ENCODE measurements at regions not wholly inside any gene's neighbourhood (a gene's known extent, or its start where the extent isn't known, plus 50 kb on each side); places are given as distances from the start of the nearest gene placed in this dataset.

DNA sequence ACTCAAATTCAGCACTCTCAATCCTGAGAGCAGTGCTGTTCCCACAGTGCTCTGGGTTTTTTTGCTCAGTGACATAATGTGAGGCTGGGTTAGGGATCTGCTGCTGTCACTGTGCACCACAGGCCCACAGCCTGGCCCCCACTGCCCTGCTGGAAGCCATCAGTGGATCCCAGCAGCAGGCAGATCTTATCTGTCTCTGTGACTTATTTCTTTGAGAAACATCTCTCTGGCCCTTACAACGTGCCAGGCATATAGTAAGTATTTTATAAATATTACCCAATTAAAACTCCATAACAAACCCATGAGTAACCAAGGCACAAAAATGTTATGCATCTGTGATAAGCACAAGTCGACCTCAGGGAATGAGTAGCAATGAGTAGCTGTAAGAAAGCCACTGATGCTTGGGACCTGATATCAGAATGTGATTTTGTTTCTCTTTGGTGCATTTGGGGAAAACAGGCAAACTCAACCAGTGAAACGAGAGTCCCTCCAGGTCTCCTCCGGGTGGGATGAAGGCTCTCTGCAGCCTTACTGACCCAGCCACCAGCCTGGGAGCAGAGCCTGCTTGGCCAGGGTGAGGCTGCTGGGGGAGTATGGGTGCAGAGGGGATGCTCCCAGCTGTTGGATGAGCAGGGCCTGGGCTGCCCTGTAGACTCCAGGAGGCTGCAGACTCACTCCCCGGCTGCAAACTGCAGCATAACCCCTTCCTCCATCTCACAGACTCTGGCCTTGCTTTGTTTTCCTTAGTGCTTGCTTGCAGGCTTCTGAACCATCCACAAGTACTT is 172.7 kb upstream of the LNX1 start:
- Histone ChIP-seq H3K9ac (ENCODE audit: low read length) (no peak overlapping the region), H3K4me3 (ENCODE audit: low read length) (no peak overlapping the region), H3K4me1 (ENCODE audit: control insufficient read depth, low read depth, low read length) (no peaks in the 10 kb centered on the region)

DNA sequence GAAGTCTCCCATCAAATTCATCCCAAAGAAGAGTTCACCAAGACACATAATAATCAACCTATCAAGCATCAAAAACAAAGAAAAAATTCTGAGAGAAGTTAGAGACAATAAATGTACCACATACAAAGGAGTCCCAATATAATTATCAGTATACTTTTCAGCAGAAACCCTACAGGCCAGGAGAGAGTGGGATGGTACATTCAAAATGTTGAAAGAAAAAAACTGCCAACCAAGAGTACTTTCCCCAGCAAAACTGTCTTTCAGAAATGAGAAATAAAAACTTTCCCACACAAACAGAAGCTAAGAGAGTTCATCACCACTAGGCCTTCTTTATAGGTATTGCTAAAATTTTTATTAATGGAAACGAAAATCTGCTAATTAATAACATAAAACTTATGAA is 164.4 kb upstream of the LNX1 start:
- H3K9me3 ChIP-seq (ENCODE audit: control insufficient read depth, low read depth, low read length): no peaks in the 10 kb centered on the region
- H3K27me3 ChIP-seq (ENCODE audit: control insufficient read depth, insufficient read depth, low read length): no peaks in the 10 kb centered on the region
- H3K36me3 ChIP-seq (ENCODE audit: control insufficient read depth, low read depth, low read length): no peaks in the 10 kb centered on the region
- no peak overlapping the region for H3K9ac ChIP-seq (ENCODE audit: low read length)
- H3K4me1 ChIP-seq (ENCODE audit: control insufficient read depth, low read depth, low read length): no peaks in the 10 kb centered on the region
- H3K27ac ChIP-seq (ENCODE audit: low read length): no peak overlapping the region
- no peak overlapping the region for H3K4me3 ChIP-seq (ENCODE audit: low read length)

More for the DNA sequence above, 172.7 kb upstream of the LNX1 start:
- H3K27me3 ChIP-seq (ENCODE audit: control insufficient read depth, insufficient read depth, low read length): no peaks in the 10 kb centered on the region
- no peak overlapping the region for H3K27ac ChIP-seq (ENCODE audit: low read length)
- H3K9me3 ChIP-seq (ENCODE audit: control insufficient read depth, low read depth, low read length): no peaks in the 10 kb centered on the region
- H3K36me3 ChIP-seq (ENCODE audit: control insufficient read depth, low read depth, low read length): no peaks in the 10 kb centered on the region

DNA sequence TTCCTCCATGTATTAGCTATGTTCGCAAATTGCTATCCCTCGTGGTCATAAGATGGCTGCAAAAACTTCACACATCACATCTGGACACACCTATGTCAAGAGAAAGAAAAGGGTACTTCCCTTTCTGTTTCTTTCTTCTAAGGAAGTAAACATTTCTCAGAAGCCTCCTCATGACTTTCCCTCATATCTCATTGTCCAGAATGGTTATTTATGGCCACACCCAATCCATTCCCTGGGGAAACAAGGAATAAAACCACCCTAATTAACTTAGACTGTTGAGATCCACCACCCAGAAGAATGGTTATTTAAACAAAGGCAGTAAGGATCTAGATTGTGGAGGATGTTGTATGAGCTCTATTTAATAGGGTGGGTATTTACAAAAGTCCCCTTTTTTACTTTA is 160.8 kb upstream of the LNX1 start:
- Histone ChIP-seq H3K9me3 (ENCODE audit: control insufficient read depth, low read depth, low read length) (no peaks in the 10 kb centered on the region), H3K4me3 (ENCODE audit: low read length) (no peak overlapping the region), H3K36me3 (ENCODE audit: control insufficient read depth, low read depth, low read length) (no peaks in the 10 kb centered on the region), H3K27me3 (ENCODE audit: control insufficient read depth, insufficient read depth, low read length) (no peaks in the 10 kb centered on the region), H3K27ac (ENCODE audit: low read length) (no peak overlapping the region), H3K4me1 (ENCODE audit: control insufficient read depth, low read depth, low read length) (no peaks in the 10 kb centered on the region), H3K9ac (ENCODE audit: low read length) (no peak overlapping the region)

DNA sequence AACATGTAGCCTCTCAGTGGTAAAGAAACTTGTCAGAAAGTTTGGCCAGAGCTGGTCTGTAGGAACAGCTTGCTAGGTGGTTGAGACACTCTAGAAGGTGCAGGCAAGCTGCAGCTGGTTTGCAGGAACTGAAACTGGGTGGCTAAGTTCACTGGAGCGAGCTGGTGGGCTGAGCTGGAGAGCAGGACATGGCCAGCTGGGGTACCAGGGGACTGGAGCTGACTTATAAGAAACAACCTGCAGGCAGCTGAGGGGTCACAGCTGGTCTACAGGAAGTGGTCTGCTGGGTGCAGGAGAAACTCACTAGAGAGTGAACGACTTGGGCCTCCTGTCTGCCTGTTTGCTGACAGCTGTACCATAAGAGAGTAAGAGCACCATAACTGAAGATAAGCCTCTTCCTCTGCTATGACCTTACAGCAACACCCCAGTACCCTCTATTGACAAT is 157.1 kb upstream of the LNX1 start:
- H3K4me3 ChIP-seq (ENCODE audit: low read length): no peak overlapping the region
- no peaks in the 10 kb centered on the region for H3K9me3 ChIP-seq (ENCODE audit: control insufficient read depth, low read depth, low read length)
- H3K4me1 ChIP-seq (ENCODE audit: control insufficient read depth, low read depth, low read length): peaks cover 4% of the 10 kb centered on the region
- H3K27ac ChIP-seq (ENCODE audit: low read length): no peak overlapping the region
- no peak overlapping the region for H3K9ac ChIP-seq (ENCODE audit: low read length)
- H3K27me3 ChIP-seq (ENCODE audit: control insufficient read depth, insufficient read depth, low read length): no peaks in the 10 kb centered on the region
- no peaks in the 10 kb centered on the region for H3K36me3 ChIP-seq (ENCODE audit: control insufficient read depth, low read depth, low read length)

DNA sequence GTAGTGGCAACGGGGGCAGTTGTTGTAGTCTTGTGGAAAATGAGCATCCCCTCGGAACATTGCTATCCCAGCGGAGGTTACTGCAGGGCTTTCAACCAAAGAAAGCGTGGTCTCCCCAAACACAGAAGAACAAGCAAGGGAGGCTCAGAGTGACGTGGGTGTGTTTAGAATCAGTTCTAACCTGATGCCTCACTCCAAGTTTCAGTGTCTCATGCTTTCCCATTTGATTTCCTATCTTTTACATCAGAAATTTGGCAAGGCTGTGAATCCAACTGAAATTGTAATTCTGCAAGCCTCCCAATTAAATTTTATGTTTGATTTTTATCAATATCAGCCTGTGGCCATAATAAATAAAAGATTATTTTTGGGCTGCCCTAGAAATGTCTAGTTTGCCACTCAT is 156.1 kb upstream of the LNX1 start:
- Histone ChIP-seq H3K4me3 (ENCODE audit: low read length) (no peak overlapping the region), H3K4me1 (ENCODE audit: control insufficient read depth, low read depth, low read length) (peaks cover 4% of the 10 kb centered on the region), H3K27me3 (ENCODE audit: control insufficient read depth, insufficient read depth, low read length) (no peaks in the 10 kb centered on the region), H3K36me3 (ENCODE audit: control insufficient read depth, low read depth, low read length) (no peaks in the 10 kb centered on the region), H3K27ac (ENCODE audit: low read length) (no peak overlapping the region), H3K9ac (ENCODE audit: low read length) (no peak overlapping the region), H3K9me3 (ENCODE audit: control insufficient read depth, low read depth, low read length) (no peaks in the 10 kb centered on the region)

DNA sequence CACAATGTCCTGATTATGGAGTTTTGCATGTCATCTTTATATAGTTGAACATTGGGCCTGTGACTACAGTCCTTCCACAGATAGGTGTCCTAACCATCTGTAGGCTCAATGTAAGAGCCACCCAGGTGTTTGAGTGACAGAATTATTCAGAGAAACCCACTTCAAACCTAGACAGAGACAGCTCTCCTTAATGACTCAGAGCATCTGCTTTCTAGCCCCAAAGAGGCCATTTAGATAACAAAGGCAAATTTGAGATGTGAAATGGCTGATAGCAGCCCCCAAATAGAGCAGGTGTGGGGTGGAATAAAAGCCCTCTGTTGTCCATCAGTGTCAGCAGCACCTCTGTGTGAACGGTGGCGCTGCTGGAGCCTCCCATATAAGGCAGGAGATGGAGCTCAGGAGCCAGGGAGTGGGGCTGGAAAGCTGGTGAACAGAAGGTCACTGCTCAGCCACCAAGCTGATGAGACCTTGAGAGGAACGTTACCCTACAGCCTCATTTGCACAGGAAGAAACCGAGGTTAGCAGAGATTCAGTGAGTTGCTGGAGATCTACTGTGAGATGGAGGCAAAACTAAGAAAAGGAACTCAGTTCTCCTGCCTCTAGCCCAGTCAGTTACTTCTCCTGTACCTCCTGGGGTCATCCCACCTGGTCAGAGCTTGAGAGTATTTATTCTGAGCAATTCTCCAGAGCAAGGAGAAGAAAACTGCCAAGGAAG is 153.3 kb upstream of the LNX1 start:
- Histone ChIP-seq H3K4me3 (ENCODE audit: low read length) (no peak overlapping the region), H3K9ac (ENCODE audit: low read length) (no peak overlapping the region), H3K27me3 (ENCODE audit: control insufficient read depth, insufficient read depth, low read length) (no peaks in the 10 kb centered on the region), H3K36me3 (ENCODE audit: control insufficient read depth, low read depth, low read length) (no peaks in the 10 kb centered on the region), H3K9me3 (ENCODE audit: control insufficient read depth, low read depth, low read length) (no peaks in the 10 kb centered on the region), H3K27ac (ENCODE audit: low read length) (no peak overlapping the region), H3K4me1 (ENCODE audit: control insufficient read depth, low read depth, low read length) (peaks cover 4% of the 10 kb centered on the region)

DNA sequence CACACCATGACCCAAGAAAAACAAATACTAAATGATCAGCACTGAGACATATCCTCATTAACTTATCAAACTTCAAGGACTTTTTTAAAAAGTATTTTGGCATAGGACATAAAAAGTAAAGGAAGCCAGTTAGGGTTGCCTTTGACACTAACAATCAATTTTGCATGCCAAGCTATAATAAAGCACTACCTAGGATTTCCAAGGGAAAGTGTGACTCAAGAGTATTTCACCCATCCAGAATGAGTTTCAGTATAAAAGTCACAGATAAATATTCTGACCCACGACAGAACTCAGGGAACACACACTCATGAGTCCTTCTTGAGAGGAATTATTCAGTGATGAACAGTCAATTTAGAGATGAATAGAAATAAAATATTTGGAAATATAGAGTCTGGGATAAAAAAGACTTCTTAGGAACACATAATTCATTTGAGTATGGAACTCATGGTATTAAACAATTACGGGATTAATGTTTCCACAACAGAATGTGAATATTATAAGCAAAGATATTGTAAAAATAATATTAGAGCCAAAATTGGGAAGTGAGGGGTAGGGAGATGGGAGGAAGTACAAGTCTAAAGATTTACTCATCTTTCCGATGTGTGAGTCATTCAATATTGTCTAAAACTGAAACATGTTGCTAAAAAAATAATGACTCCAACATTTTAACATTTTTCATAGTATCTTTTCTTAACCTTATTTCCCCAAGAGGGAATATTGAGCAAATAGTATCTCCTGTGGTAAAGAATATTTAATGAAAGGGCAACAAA is 143.5 kb upstream of the LNX1 start:
- no peak overlapping the region for H3K4me3 ChIP-seq (ENCODE audit: low read length)
- no peak overlapping the region for H3K9ac ChIP-seq (ENCODE audit: low read length)
- no peaks in the 10 kb centered on the region for H3K27me3 ChIP-seq (ENCODE audit: control insufficient read depth, insufficient read depth, low read length)
- H3K36me3 ChIP-seq (ENCODE audit: control insufficient read depth, low read depth, low read length): no peaks in the 10 kb centered on the region
- no peaks in the 10 kb centered on the region for H3K4me1 ChIP-seq (ENCODE audit: control insufficient read depth, low read depth, low read length)
- no peak overlapping the region for H3K27ac ChIP-seq (ENCODE audit: low read length)
- no peaks in the 10 kb centered on the region for H3K9me3 ChIP-seq (ENCODE audit: control insufficient read depth, low read depth, low read length)

DNA sequence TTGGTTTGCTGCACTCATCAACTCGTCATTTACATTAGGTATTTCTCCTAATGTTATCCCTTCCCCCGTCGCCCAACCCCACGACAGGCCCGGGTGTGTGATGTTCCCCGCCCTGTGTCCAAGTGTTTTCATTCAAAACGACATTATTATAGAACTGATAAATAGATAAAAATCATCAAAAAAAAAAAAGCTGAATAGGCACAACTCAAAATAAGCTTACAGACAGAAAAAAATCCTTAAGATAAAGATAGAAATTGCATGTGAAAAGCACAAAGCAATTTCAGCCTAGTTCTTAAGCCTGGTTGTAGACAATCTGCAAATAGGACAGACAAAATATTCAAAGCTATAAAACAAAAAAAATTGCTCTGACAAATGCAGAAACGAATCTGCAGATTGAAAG is 142.9 kb upstream of the LNX1 start:
- H3K27ac ChIP-seq (ENCODE audit: low read length): no peak overlapping the region

DNA sequence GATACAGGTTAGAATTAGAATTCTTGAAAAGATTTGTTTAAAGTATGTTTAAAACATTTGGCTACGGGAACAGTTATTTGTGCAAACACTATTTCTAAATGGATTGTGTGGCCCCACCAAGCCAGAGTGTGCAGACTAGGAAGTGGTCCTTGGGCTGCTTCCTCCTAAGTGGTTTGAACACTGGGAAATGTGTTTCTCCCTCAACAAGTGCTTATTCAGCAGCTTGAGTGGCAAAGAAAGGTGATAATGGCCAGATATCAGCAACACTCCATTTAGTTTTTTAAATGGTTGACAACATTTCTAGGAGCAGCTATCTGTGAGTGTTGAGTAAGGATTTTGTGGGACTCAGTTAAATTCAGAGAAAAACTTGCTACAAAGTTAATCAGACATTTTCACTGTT is 141.4 kb upstream of the LNX1 start:
- no peaks in the 10 kb centered on the region for H3K9me3 ChIP-seq (ENCODE audit: control insufficient read depth, low read depth, low read length)
- H3K4me3 ChIP-seq (ENCODE audit: low read length): no peak overlapping the region
- no peaks in the 10 kb centered on the region for H3K27me3 ChIP-seq (ENCODE audit: control insufficient read depth, insufficient read depth, low read length)
- H3K4me1 ChIP-seq (ENCODE audit: control insufficient read depth, low read depth, low read length): no peaks in the 10 kb centered on the region
- no peak overlapping the region for H3K27ac ChIP-seq (ENCODE audit: low read length)
- H3K36me3 ChIP-seq (ENCODE audit: control insufficient read depth, low read depth, low read length): no peaks in the 10 kb centered on the region
- no peak overlapping the region for H3K9ac ChIP-seq (ENCODE audit: low read length)

More for the DNA sequence above, 142.9 kb upstream of the LNX1 start:
- no peak overlapping the region for H3K4me3 ChIP-seq (ENCODE audit: low read length)
- no peaks in the 10 kb centered on the region for H3K36me3 ChIP-seq (ENCODE audit: control insufficient read depth, low read depth, low read length)
- H3K9ac ChIP-seq (ENCODE audit: low read length): no peak overlapping the region
- no peaks in the 10 kb centered on the region for H3K9me3 ChIP-seq (ENCODE audit: control insufficient read depth, low read depth, low read length)
- no peaks in the 10 kb centered on the region for H3K27me3 ChIP-seq (ENCODE audit: control insufficient read depth, insufficient read depth, low read length)
- no peaks in the 10 kb centered on the region for H3K4me1 ChIP-seq (ENCODE audit: control insufficient read depth, low read depth, low read length)

DNA sequence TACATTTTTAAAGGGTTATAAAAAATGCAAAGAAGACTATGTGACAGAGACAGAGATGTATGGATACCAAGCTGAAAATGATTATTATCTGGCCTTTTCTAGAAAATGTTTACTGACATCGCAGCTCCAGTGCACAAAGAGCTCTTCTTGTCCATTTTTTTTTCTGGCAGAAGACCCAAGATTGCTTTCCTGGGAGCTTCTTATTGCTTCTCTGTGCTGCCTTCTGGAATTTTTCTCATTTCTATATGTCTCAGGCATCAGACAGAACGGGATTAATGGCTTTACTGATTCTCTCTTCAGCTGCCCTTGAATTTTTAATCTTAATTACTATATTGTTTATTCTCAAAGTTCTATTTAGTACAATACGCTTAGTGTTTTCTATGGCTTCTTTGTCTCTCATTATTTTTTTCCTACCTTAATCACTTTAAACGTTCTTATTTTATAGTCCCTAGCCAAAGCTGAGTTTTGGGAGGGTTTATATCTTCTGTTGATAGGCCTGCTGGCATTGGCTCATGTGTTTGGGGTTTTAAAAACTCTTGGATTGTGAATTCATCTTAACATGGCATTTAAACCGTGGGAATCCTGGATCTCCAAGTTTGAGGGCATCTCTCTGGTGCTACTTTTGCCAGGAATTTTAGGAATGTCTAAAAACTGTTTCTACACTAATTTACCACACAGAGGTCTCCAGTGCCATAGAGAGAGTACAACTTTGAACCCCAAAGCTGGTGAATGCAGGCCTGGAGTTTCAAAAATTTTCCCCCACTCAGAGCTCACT is 138.9 kb upstream of the LNX1 start:
- H3K4me1 ChIP-seq (ENCODE audit: control insufficient read depth, low read depth, low read length): no peaks in the 10 kb centered on the region
- no peak overlapping the region for H3K9ac ChIP-seq (ENCODE audit: low read length)
- no peak overlapping the region for H3K4me3 ChIP-seq (ENCODE audit: low read length)
- H3K9me3 ChIP-seq (ENCODE audit: control insufficient read depth, low read depth, low read length): no peaks in the 10 kb centered on the region
- H3K27ac ChIP-seq (ENCODE audit: low read length): no peak overlapping the region
- no peaks in the 10 kb centered on the region for H3K36me3 ChIP-seq (ENCODE audit: control insufficient read depth, low read depth, low read length)
- no peaks in the 10 kb centered on the region for H3K27me3 ChIP-seq (ENCODE audit: control insufficient read depth, insufficient read depth, low read length)

DNA sequence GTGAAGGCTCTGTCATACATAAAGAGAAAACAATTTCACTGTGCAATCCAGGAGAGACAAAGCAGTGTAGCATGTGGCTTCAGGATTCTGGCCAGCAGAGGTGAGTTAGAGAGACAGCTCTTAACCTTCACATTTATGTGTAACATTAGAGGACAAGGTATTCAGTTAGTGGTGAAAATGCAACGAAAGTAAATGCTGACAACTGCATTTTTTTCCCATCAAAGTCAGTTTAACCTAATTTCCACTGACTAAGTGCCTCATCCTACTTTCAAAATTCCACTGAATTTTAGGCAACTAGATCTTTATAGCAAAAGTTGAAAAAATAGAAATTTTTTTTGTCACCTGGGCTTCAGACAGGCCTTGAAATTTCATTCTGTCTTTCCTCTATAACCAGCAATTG is 130.8 kb upstream of the LNX1 start:
- H3K9me3 ChIP-seq (ENCODE audit: control insufficient read depth, low read depth, low read length): no peaks in the 10 kb centered on the region
- H3K27ac ChIP-seq (ENCODE audit: low read length): no peak overlapping the region
- no peaks in the 10 kb centered on the region for H3K27me3 ChIP-seq (ENCODE audit: control insufficient read depth, insufficient read depth, low read length)
- no peaks in the 10 kb centered on the region for H3K4me1 ChIP-seq (ENCODE audit: control insufficient read depth, low read depth, low read length)
- no peaks in the 10 kb centered on the region for H3K36me3 ChIP-seq (ENCODE audit: control insufficient read depth, low read depth, low read length)
- no peak overlapping the region for H3K9ac ChIP-seq (ENCODE audit: low read length)
- no peak overlapping the region for H3K4me3 ChIP-seq (ENCODE audit: low read length)

Measured in iPS-18a (cell line).